ENCODE measurements at regions not wholly inside any gene's neighbourhood (a gene's known extent, or its start where the extent isn't known, plus 50 kb on each side); places are given as distances from the start of the nearest gene placed in this dataset.

DNA sequence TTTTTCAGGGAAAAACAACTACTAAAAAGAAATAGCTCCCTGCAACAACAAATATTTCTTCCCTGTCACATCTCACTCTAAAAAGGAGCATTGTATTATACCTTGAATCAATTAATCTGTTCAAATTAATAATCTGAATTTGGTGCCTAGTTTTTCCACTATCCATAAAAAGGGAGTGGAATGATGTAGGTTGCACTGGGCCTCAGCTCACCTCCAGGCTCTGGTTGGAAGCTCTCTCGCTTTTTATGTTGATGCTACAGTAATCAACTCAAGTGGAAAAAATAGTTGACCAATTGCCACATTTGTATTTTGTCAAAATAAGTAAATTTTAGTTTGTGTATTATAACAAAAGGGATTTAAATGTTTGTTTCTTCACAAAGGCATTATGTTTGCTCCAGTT is 126.1 kb downstream of the MAD2L1 start:
- Histone ChIP-seq H3K4me3 (no peak overlapping the region), H3K27me3 (no peaks in the 10 kb centered on the region), H3K36me3 (no peaks in the 10 kb centered on the region), H3K9me3 (no peaks in the 10 kb centered on the region), H3K27ac (no peak overlapping the region), H3K4me1 (peaks cover 0 to 15% of the 10 kb centered on the region in 2 donors)
- no peak for DNase-seq (ENCODE audit: low spot score in 2 of 2)
- intact Hi-C loops (cut with DNase I) = no loop called here
- TF ChIP-seq, protein P1, sequence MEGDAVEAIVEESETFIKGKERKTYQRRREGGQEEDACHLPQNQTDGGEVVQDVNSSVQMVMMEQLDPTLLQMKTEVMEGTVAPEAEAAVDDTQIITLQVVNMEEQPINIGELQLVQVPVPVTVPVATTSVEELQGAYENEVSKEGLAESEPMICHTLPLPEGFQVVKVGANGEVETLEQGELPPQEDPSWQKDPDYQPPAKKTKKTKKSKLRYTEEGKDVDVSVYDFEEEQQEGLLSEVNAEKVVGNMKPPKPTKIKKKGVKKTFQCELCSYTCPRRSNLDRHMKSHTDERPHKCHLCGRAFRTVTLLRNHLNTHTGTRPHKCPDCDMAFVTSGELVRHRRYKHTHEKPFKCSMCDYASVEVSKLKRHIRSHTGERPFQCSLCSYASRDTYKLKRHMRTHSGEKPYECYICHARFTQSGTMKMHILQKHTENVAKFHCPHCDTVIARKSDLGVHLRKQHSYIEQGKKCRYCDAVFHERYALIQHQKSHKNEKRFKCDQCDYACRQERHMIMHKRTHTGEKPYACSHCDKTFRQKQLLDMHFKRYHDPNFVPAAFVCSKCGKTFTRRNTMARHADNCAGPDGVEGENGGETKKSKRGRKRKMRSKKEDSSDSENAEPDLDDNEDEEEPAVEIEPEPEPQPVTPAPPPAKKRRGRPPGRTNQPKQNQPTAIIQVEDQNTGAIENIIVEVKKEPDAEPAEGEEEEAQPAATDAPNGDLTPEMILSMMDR (IDR thresholded peaks at IDR 0.05) = no peak

DNA sequence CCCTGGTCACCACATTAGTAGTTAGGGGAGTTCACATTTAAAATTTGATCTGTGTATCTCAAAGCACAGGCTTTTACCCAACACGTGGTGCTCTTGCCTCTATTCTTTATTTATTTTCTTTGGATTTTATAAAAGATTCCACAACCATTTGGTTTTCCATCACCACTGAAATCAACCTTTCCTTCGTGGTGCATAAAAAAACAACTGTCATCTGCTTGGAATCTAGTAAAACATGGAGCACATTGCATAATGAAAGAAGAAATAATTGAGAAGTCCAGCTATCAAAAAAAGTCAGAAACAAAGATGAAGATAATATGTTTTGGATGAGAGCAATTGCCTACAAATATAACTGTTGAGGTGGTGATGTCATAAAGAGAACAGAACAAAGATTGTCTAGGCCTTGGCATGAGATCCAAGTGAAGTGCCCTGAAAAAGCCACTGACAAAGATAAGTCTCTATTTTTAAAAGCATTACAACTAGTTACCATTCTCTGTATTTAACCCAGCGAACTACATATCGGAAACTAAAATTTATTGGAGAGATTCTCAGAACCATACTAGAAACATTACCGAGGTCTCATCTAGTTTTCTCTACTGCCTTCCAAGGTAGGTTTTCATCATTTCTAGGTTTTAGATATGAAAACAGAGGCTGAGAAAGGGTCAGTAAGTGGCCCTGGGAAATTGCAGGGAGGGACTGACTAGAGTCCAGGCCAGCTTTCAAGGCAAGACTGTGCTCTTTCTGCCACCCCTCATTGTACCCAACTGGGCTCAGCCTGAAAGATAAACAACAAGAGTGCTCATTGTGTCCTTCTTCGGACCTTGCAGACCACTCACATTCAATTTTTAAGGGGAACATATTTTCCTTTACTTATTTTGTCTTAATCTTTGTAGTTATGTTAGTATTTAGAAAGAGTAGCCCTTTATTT is 127.3 kb downstream of the MAD2L1 start:
- intact Hi-C loops (cut with DNase I) = loop anchor here (10.0 kb wide), 1 partner anchor 125 kb away; no protein-coding TSS in a partner anchor
- H3K27me3 ChIP-seq = no peaks in the 10 kb centered on the region
- DNase-seq (ENCODE audit: low spot score in 2 of 2) = no peak
- no peaks in the 10 kb centered on the region for H3K36me3 ChIP-seq
- TF ChIP-seq, protein P1 (IDR thresholded peaks at IDR 0.05) = no peak
- H3K9me3 ChIP-seq = no peaks in the 10 kb centered on the region
- H3K4me3 ChIP-seq = no peak overlapping the region
- H3K4me1 ChIP-seq = peaks cover 0 to 15% of the 10 kb centered on the region in 2 donors
- peak overlapping the region; percentile 44 to 63 for H3K27ac ChIP-seq

DNA sequence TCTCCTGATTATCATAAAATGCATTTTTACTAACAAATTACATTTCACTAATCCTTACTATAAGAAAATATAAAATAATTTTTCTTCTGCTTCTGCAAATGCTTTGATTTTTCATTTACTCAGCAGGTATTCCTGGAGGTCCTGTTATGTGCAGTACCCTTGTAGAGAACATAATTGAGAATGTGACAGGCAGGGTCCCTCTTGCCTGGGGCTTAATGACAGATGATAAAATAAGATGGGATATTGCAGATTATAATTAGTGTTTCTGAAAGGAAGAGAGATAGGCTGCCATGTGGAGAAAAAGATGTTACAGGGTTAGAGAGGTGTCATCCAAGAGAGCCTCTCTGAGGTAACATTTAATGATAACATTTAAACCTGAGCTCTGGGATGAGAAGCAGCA is 128.9 kb downstream of the MAD2L1 start:
- Histone ChIP-seq H3K4me3 (no peak overlapping the region), H3K4me1 (peaks cover 0 to 15% of the 10 kb centered on the region in 2 donors), H3K27me3 (no peaks in the 10 kb centered on the region), H3K36me3 (no peaks in the 10 kb centered on the region), H3K27ac (no peak overlapping the region), H3K9me3 (no peaks in the 10 kb centered on the region)
- TF ChIP-seq, protein P1 (IDR thresholded peaks at IDR 0.05) = no peak
- no peak for DNase-seq (ENCODE audit: low spot score in 2 of 2)
- intact Hi-C loops (cut with DNase I) = loop anchor here (10.0 kb wide), 1 partner anchor 123 kb away; no protein-coding TSS in a partner anchor

DNA sequence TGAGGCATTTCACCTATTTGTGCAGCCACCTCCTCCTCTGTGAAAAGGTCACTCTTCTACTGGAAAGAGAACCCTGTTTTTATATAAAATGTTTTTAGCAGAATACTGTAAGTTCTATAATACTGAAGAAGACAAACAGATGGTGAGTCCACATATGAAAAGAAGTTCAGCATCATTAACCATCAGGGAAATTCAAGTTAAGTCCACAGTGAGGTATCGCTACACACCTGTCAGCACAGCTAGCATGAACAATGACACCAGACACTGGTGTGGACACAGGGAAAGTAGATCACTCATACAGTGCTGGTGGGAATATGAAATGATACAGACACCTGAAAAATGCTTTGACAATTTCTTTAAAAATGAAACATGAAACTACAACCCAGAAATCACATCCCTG is 133.0 kb downstream of the MAD2L1 start:
- no peaks in the 10 kb centered on the region for H3K27me3 ChIP-seq
- TF ChIP-seq, protein P1 (IDR thresholded peaks at IDR 0.05) = no peak
- intact Hi-C loops (cut with DNase I) = loop anchor here (10.0 kb wide), 1 partner anchor 119 kb away; no protein-coding TSS in a partner anchor

DNA sequence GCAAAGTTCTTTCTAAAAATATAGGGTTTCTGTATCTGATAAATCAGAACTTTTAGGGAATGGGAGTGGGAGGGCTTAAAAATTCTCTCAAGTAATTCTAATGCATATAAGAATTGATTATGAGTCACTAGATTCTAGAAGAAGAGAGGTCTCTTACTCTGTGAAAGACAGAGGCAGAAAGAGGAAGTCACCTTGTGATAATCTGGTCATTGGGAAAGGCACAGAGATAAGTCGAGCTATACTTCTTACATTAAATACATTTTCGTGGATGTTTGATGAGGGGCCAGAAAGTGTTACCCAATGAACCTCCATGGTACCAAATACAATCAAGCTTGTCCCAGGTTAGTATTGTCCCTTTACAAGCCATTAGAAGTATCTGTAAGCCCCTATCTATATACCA is 134.4 kb downstream of the MAD2L1 start:
- Histone ChIP-seq H3K9me3 (no peaks in the 10 kb centered on the region), H3K36me3 (no peaks in the 10 kb centered on the region), H3K27ac (no peak overlapping the region), H3K4me1 (no peaks in the 10 kb centered on the region), H3K4me3 (no peak overlapping the region), H3K27me3 (no peaks in the 10 kb centered on the region)
- intact Hi-C loops (cut with DNase I) = loop anchor here (10.0 kb wide), 1 partner anchor 117 kb away; no protein-coding TSS in a partner anchor
- TF ChIP-seq, protein P1 (IDR thresholded peaks at IDR 0.05) = no peak
- no peak for DNase-seq (ENCODE audit: low spot score in 2 of 2)

More for the DNA sequence above, 133.0 kb downstream of the MAD2L1 start:
- Histone ChIP-seq H3K4me1 (peaks cover 0 to 4% of the 10 kb centered on the region in 2 donors), H3K27ac (no peak overlapping the region), H3K36me3 (no peaks in the 10 kb centered on the region), H3K9me3 (no peaks in the 10 kb centered on the region), H3K4me3 (no peak overlapping the region)
- no peak for DNase-seq (ENCODE audit: low spot score in 2 of 2)
